ENCODE measurements at regions not wholly inside any gene's neighbourhood (a gene's known extent, or its start where the extent isn't known, plus 50 kb on each side); places are given as distances from the start of the nearest gene placed in this dataset.

GRCh38 chr6:166252601-166253000 is 55.6 kb downstream of the PRR18 start:
- TF ChIP-seq CTCF (tag by site-specific recombination; IDR thresholded peaks at IDR 0.05) (no peak), ZNF157 (tag by site-specific recombination; IDR thresholded peaks at IDR 0.05) (no peak), ZNF174 (tag by site-specific recombination; IDR thresholded peaks at IDR 0.05) (no peak), YY1 (tag by site-specific recombination; IDR thresholded peaks at IDR 0.05) (no peak), ZNF24 (tag by site-specific recombination; IDR thresholded peaks at IDR 0.05) (no peak), ZNF121 (tag by site-specific recombination; IDR thresholded peaks at IDR 0.05) (no peak), ZSCAN4 (tag by site-specific recombination; IDR thresholded peaks at IDR 0.05) (no peak), PBX3 (CRISPR knock-in tag; IDR thresholded peaks at IDR 0.05) (no peak), ZNF501 (tag by site-specific recombination; IDR thresholded peaks at IDR 0.05) (no peak), ZNF777 (tag by site-specific recombination; IDR thresholded peaks at IDR 0.05; ENCODE audit: borderline replicate concordance) (no peak), ZBTB26 (tag by site-specific recombination; optimal IDR thresholded peaks at IDR 0.05) (no peak), ZNF658 (tag by site-specific recombination; IDR thresholded peaks at IDR 0.05) (no peak), ZBTB10 (tag by site-specific recombination; IDR thresholded peaks at IDR 0.05) (no peak), ZNF701 (tag by site-specific recombination; IDR thresholded peaks at IDR 0.05) (no peak)
